ENCODE measurements at regions not wholly inside any gene's neighbourhood (a gene's known extent, or its start where the extent isn't known, plus 50 kb on each side); places are given as distances from the start of the nearest gene placed in this dataset.
"Not testable (repeated sequence)": the region's sequence is repeated elsewhere in the genome, so short reads cannot be mapped to it uniquely, and the experiment has no call there.

DNA sequence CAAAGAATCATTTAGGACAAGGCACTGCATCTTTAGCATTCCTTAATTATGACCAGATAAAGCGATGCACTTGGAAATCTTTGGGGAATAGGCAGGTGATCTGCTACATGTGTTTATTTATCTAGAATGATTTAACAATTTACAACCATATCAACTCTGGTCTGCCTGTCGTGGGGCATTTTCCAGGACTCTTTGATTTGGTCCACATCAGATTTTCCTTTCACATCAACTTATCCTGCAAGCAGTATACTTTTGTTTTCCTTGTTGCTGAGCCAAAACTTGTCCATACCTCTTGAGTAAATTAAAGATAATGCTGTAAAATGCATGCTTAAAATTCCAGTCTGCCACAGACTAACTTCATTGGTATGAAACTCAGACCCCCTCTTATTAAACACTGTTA lies 312.4 kb upstream of the TCF4 start:
- H3K9me3 Mint-ChIP-seq: no peaks in the 10 kb centered on the region
- no peaks in the 10 kb centered on the region for H3K4me1 Mint-ChIP-seq (ENCODE audit: low read depth)
- no peak overlapping the region for H3K27ac Mint-ChIP-seq
- ChIA-PET CTCF (no interaction called here), POLR2A (no interaction called here)
- no peak overlapping the region for H3K4me3 Mint-ChIP-seq
- H3K36me3 Mint-ChIP-seq: no peaks in the 10 kb centered on the region
- no peaks in the 10 kb centered on the region for H3K27me3 Mint-ChIP-seq
- DNase-seq: no peak
- intact Hi-C loops (cut with micrococcal nuclease): no loop called here

- H3K9me3 Mint-ChIP-seq: peaks cover 2% of the 10 kb centered on the region
- CTCF ChIA-PET: no interaction called here
- no peak overlapping the region for H3K27ac Mint-ChIP-seq
- intact Hi-C loops (cut with micrococcal nuclease): no loop called here
- POLR2A ChIA-PET: no interaction called here
- H3K27me3 Mint-ChIP-seq: no peaks in the 10 kb centered on the region
- H3K4me1 Mint-ChIP-seq (ENCODE audit: low read depth): no peaks in the 10 kb centered on the region
- DNase-seq: no peak
- H3K36me3 Mint-ChIP-seq: no peaks in the 10 kb centered on the region
- no peak overlapping the region for H3K4me3 Mint-ChIP-seq
Observed at GRCh38 chr18:55897091-55897689, 309.2 kb upstream of the TCF4 start.

DNA sequence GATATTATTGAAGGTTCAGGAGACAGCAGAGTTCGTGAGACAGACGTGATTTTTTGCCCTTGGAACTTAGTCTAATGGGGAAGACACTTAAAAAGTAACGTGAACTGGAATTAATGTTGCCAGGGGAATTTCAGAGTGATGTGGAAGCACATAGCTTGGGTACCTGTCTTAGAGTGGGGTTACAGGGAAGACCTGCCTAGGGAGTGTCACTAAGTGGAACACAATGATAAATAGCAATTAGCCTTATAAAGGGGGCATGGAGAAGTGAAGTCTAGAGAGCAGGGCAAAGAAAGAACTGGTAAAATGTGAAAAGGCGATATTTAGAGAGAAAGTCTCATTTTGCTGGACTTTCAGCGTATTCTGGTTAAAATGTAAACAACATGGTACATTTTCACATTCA lies 306.0 kb upstream of the TCF4 start:
- POLR2A ChIA-PET: no interaction called here
- DNase-seq: no peak
- intact Hi-C loops (cut with micrococcal nuclease): no loop called here
- Mint-ChIP-seq H3K27ac (no peak overlapping the region), H3K36me3 (no peaks in the 10 kb centered on the region), H3K9me3 (peaks cover 4% of the 10 kb centered on the region), H3K4me1 (ENCODE audit: low read depth) (no peaks in the 10 kb centered on the region), H3K27me3 (no peaks in the 10 kb centered on the region), H3K4me3 (no peak overlapping the region)
- CTCF ChIA-PET: no interaction called here

- DNase-seq; CTCF ChIA-PET; H3K27me3 Mint-ChIP-seq; H3K36me3 Mint-ChIP-seq; intact Hi-C loops (cut with micrococcal nuclease); H3K27ac Mint-ChIP-seq; POLR2A ChIA-PET; H3K4me1 Mint-ChIP-seq (ENCODE audit: low read depth); H3K9me3 Mint-ChIP-seq; H3K4me3 Mint-ChIP-seq: not testable (repeated sequence)
Observed at GRCh38 chr18:55892862-55893813, 305.1 kb upstream of the TCF4 start.

GRCh38 chr18:55886886-55887285 lies 298.9 kb upstream of the TCF4 start:
- no peak overlapping the region for H3K4me3 Mint-ChIP-seq
- POLR2A ChIA-PET: no interaction called here

GRCh38 chr18:55884498-55884897 lies 296.5 kb upstream of the TCF4 start:
- Mint-ChIP-seq H3K4me1 (ENCODE audit: low read depth) (no peaks in the 10 kb centered on the region), H3K36me3 (no peaks in the 10 kb centered on the region), H3K9me3 (peaks cover 5% of the 10 kb centered on the region), H3K4me3 (no peak overlapping the region), H3K27me3 (no peaks in the 10 kb centered on the region), H3K27ac (no peak overlapping the region)
- DNase-seq: no peak
- CTCF ChIA-PET: no interaction called here
- intact Hi-C loops (cut with micrococcal nuclease): no loop called here
- POLR2A ChIA-PET: no interaction called here

More at GRCh38 chr18:55886886-55887285, 298.9 kb upstream of the TCF4 start:
- DNase-seq: no peak
- Mint-ChIP-seq H3K36me3 (no peaks in the 10 kb centered on the region), H3K27ac (no peak overlapping the region), H3K4me1 (ENCODE audit: low read depth) (no peaks in the 10 kb centered on the region), H3K27me3 (no peaks in the 10 kb centered on the region), H3K9me3 (peaks cover 6% of the 10 kb centered on the region)
- CTCF ChIA-PET: no interaction called here
- intact Hi-C loops (cut with micrococcal nuclease): no loop called here

- H3K27ac Mint-ChIP-seq: no peak overlapping the region
- H3K4me1 Mint-ChIP-seq (ENCODE audit: low read depth): no peaks in the 10 kb centered on the region
- H3K36me3 Mint-ChIP-seq: no peaks in the 10 kb centered on the region
- peaks cover 5% of the 10 kb centered on the region for H3K9me3 Mint-ChIP-seq
- no peak overlapping the region for H3K4me3 Mint-ChIP-seq
- intact Hi-C loops (cut with micrococcal nuclease): no loop called here
- ChIA-PET POLR2A (no interaction called here), CTCF (no interaction called here)
- H3K27me3 Mint-ChIP-seq: no peaks in the 10 kb centered on the region
- no peak for DNase-seq
Observed at GRCh38 chr18:55880617-55881016, 292.6 kb upstream of the TCF4 start.

DNA sequence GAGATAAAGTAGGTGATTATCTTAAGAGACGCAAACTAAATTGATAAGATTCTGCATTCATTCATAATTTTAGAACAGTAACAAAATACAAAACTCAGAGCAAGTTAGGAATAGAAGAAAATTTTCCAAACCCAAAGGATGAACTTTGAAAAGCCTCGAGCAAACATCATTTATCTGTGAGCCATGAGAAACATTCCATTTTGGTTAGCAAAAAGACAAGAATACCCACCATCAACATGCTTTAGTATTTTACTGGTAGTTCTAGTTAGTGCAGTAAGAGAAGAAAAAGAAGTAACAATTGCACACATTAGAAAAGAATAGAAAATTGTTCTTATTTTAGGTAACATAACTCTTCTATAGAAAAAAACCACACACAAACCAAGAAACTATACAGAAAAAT lies 291.3 kb upstream of the TCF4 start:
- no peaks in the 10 kb centered on the region for H3K4me1 Mint-ChIP-seq (ENCODE audit: low read depth)
- intact Hi-C loops (cut with micrococcal nuclease): no loop called here
- H3K4me3 Mint-ChIP-seq: no peak overlapping the region
- no peaks in the 10 kb centered on the region for H3K36me3 Mint-ChIP-seq
- H3K27me3 Mint-ChIP-seq: no peaks in the 10 kb centered on the region
- H3K27ac Mint-ChIP-seq: no peak overlapping the region
- CTCF ChIA-PET: no interaction called here
- no peak for DNase-seq
- POLR2A ChIA-PET: no interaction called here
- H3K9me3 Mint-ChIP-seq: peaks cover 2% of the 10 kb centered on the region

- DNase-seq: no peak
- Mint-ChIP-seq H3K27me3 (no peaks in the 10 kb centered on the region), H3K9me3 (peaks cover 5% of the 10 kb centered on the region), H3K36me3 (no peaks in the 10 kb centered on the region), H3K27ac (no peak overlapping the region), H3K4me1 (ENCODE audit: low read depth) (no peaks in the 10 kb centered on the region), H3K4me3 (no peak overlapping the region)
- POLR2A ChIA-PET: interaction anchor here (0.6 kb wide), 1 partner anchor 554 kb away, joined by 4 read pairs; no protein-coding TSS in a partner anchor
- CTCF ChIA-PET: no interaction called here
- intact Hi-C loops (cut with micrococcal nuclease): no loop called here
Observed at GRCh38 chr18:55878224-55878623, 290.2 kb upstream of the TCF4 start.

- Mint-ChIP-seq H3K27me3 (no peaks in the 10 kb centered on the region), H3K4me1 (ENCODE audit: low read depth) (no peaks in the 10 kb centered on the region), H3K36me3 (no peaks in the 10 kb centered on the region), H3K4me3 (no peak overlapping the region), H3K9me3 (peaks cover 5% of the 10 kb centered on the region), H3K27ac (no peak overlapping the region)
- ChIA-PET CTCF (no interaction called here), POLR2A (no interaction called here)
- intact Hi-C loops (cut with micrococcal nuclease): no loop called here
- no peak for DNase-seq
Observed at GRCh38 chr18:55877321-55877720, 289.3 kb upstream of the TCF4 start.

DNA sequence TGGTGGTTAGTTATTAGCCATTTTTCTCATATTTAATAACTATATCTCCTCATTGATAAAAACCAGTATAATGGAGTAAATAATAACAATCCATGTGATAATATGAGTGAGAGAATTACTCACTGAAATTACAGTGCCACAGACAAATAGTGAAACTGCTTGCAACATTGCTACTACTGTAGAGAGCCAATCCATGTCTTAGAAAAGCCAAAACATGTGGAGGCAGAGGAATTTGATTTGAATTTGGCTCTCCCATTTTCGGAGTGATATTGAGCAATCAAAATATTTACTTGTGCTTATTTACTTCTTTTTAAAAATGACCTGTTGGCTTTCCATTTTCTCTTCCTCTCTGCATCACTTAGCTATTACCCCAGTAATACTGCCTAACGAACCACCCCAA lies 288.3 kb upstream of the TCF4 start:
- H3K4me3 Mint-ChIP-seq: no peak overlapping the region
- DNase-seq: no peak
- H3K9me3 Mint-ChIP-seq: peaks cover 3% of the 10 kb centered on the region
- intact Hi-C loops (cut with micrococcal nuclease): no loop called here
- ChIA-PET POLR2A (no interaction called here), CTCF (no interaction called here)
- no peaks in the 10 kb centered on the region for H3K4me1 Mint-ChIP-seq (ENCODE audit: low read depth)
- no peaks in the 10 kb centered on the region for H3K27me3 Mint-ChIP-seq
- H3K36me3 Mint-ChIP-seq: no peaks in the 10 kb centered on the region
- H3K27ac Mint-ChIP-seq: no peak overlapping the region

DNA sequence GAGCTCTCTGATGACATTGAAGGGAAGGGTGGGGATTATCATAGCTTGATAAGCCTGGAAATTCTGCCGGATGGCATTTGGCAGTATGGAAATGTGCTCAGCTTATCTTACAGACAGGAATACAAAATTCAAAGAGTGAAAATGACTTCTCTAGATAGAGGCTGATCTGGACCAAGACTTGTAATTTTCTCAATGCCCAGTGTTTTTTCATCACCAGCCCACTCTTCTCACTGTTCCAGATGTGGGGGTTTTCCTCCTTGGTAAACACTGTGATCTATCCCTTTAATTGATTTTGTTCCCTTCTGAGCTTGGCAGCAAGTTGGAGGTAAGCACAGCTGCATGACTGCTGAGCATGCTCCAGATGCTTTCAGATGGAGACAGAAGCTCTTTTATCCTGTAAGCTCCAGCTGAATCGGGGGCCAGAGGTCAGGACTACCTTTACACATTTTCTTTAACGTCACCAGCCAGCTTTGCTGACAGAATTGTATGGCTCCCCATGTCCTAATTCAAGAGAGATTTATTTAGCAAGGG lies 287.4 kb upstream of the TCF4 start:
- no peak overlapping the region for H3K4me3 Mint-ChIP-seq
- H3K36me3 Mint-ChIP-seq: no peaks in the 10 kb centered on the region
- H3K27me3 Mint-ChIP-seq: no peaks in the 10 kb centered on the region
- peaks cover 5% of the 10 kb centered on the region for H3K9me3 Mint-ChIP-seq
- no peaks in the 10 kb centered on the region for H3K4me1 Mint-ChIP-seq (ENCODE audit: low read depth)
- DNase-seq: no peak
- H3K27ac Mint-ChIP-seq: no peak overlapping the region
- ChIA-PET POLR2A (no interaction called here), CTCF (no interaction called here)
- intact Hi-C loops (cut with micrococcal nuclease): no loop called here
